HUES64 (cell line): ENCODE measurements at regions not wholly inside any gene's neighbourhood (a gene's known extent, or its start where the extent isn't known, plus 50 kb on each side); places are given as distances from the start of the nearest gene placed in this dataset.
A peak's percentile ranks its signal among the peaks of the same experiment; 100 is the strongest.
"Not testable (repeated sequence)": the region's sequence is repeated elsewhere in the genome, so short reads cannot be mapped to it uniquely, and the experiment has no call there.

Experiments
- H3K27ac ChIP-seq: 2 replicates; pipeline ENCODE4 v1.7.0; 2013; ENCODE audit warnings: low read depth, low read length, inconsistent platforms
- H3K27me3 ChIP-seq: 2 replicates; pipeline ENCODE4 v1.6.1; 2013; ENCODE audit warnings: mild to moderate bottlenecking, low read length; ENCODE audit not compliant: insufficient read depth
- H3K36me3 ChIP-seq: 2 replicates; pipeline ENCODE4 v1.6.1; 2013; ENCODE audit warnings: mild to moderate bottlenecking, low read length; ENCODE audit not compliant: insufficient read depth
- H3K4me1 ChIP-seq: 2 replicates; pipeline ENCODE4 v1.6.1; 2013; ENCODE audit warnings: mild to moderate bottlenecking, low read length, moderate library complexity; ENCODE audit not compliant: insufficient read depth
- H3K4me3 ChIP-seq: 2 replicates; pipeline ENCODE4 v1.5.1; 2013; ENCODE audit warnings: mild to moderate bottlenecking, low read length, moderate library complexity
- H3K9ac ChIP-seq: 2 replicates; pipeline ENCODE4 v1.6.1; 2013; ENCODE audit warnings: mild to moderate bottlenecking, low read depth, low read length
- H3K9me3 ChIP-seq: 2 replicates; pipeline ENCODE4 v1.6.1; 2013; ENCODE audit warnings: low read depth, low read length; ENCODE audit not compliant: insufficient read depth
- WGBS: fragments of 150-250, 120-280 bp; methylation state at CpG from one replicate; pipeline ENCODE4 v1.1.7; 2013; ENCODE audit warnings: missing lambda C conversion rate; 5-methylcytosine and 5-hydroxymethylcytosine counted together

GRCh38 chr4:86413426-86413825 lies 53.6 kb upstream of the MAPK10 start:
- not testable (repeated sequence) for H3K9ac ChIP-seq, H3K4me1 ChIP-seq, H3K36me3 ChIP-seq, H3K9me3 ChIP-seq, H3K4me3 ChIP-seq, H3K27ac ChIP-seq, H3K27me3 ChIP-seq
- 79% methylated on average over 5 of the region's 5 CpGs for WGBS

DNA sequence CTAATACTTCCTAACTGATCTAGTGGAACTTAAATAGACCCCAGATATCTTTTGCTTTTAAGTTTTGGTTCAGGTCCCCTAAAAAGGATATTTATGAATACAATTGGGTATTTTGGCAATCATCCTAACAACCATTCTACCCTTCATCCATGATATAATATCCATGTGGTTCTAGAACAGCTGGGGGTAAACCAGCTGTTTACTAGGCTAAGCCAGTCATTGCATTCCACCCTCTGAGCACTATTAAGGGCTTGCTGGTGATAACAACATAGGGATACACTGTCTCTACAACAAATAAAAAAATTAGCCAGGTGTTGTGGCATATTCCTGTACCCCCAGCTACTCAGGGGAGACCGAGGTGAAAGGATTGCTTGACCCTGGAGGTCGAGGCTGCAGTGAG lies 54.8 kb upstream of the MAPK10 start:
- Histone ChIP-seq H3K4me3 (no peak overlapping the region), H3K36me3 (no peaks in the 10 kb centered on the region), H3K4me1 (peaks cover 8% of the 10 kb centered on the region; the same call in 1 of the 2 replicates), H3K9me3 (no peaks in the 10 kb centered on the region), H3K27me3 (no peaks in the 10 kb centered on the region), H3K9ac (no peak overlapping the region), H3K27ac (no peak overlapping the region)
- 83% methylated on average over 2 of the region's 2 CpGs for WGBS

GRCh38 chr4:86416081-86416480 lies 56.2 kb upstream of the MAPK10 start:
- peaks cover 8% of the 10 kb centered on the region; the same call in 1 of the 2 replicates for H3K4me1 ChIP-seq
- H3K27ac ChIP-seq: no peak overlapping the region
- WGBS: 98% methylated on average over 3 of the region's 3 CpGs
- no peak overlapping the region for H3K4me3 ChIP-seq
- H3K36me3 ChIP-seq: no peaks in the 10 kb centered on the region
- no peak overlapping the region for H3K9ac ChIP-seq
- H3K27me3 ChIP-seq: no peaks in the 10 kb centered on the region
- no peaks in the 10 kb centered on the region for H3K9me3 ChIP-seq

DNA sequence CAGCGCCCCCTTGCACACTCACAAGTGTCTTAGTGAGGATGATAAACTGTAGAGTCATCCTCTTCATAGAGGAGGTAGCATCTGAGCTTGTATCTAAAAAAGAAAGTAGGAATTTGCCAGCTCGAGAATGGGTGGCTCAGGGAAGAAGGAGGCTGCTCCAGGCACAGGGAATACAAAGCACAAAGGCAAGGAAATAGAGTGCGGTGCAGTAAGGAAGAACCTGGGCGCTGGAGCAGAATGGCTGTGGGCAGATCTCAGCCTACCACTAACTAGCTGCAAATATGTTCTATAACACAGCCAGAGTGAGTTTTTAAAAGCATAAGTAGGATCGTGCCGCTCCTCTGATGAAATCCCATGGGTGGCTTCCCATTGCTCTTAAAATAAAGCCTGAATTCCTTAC lies 61.6 kb upstream of the MAPK10 start:
- Histone ChIP-seq H3K27me3 (no peaks in the 10 kb centered on the region), H3K27ac (no peak overlapping the region), H3K4me3 (no peak overlapping the region), H3K9ac (no peak overlapping the region), H3K9me3 (no peaks in the 10 kb centered on the region), H3K36me3 (no peaks in the 10 kb centered on the region), H3K4me1 (peaks cover 19% of the 10 kb centered on the region)
- 93% methylated on average over 6 of the region's 6 CpGs for WGBS

DNA sequence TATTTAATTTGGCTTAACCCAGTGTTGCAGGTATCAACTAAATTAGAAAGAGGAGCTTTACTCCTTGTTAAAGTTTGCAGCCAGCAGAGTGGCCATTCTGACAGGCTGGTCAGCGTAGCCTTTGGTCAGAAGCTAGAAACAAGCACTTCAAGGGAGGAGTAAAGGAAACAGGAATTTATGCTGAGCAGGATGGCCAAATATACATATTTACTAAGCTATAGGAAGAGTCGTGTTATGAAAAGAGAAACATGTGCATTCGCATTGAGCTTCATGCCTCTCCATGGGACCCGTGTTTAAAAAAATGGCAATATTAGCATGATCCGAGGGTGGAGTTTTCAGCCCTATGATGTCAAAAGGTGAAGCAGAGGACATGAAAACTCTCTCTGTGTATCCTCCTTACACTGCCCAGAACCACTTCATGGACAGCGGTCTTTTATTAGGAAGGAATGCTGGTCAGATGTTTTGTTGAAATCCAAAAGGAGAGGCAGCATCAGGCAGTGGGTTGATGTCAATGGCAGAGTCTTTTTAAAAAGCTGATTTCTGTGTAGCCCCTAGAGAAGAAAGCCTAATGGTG lies 71.8 kb upstream of the MAPK10 start:
- Histone ChIP-seq H3K9me3 (no peaks in the 10 kb centered on the region), H3K4me1 (peaks cover 16% of the 10 kb centered on the region; the same call in 1 of the 2 replicates), H3K9ac (no peak overlapping the region), H3K27ac (no peak overlapping the region), H3K36me3 (no peaks in the 10 kb centered on the region), H3K27me3 (no peaks in the 10 kb centered on the region), H3K4me3 (no peak overlapping the region)
- WGBS: 96% methylated on average over 6 of the region's 6 CpGs

- Histone ChIP-seq H3K36me3 (no peaks in the 10 kb centered on the region), H3K27me3 (no peaks in the 10 kb centered on the region), H3K4me3 (no peak overlapping the region), H3K27ac (peak overlapping the region; percentile 76; the same call in 1 of the 2 replicates), H3K4me1 (peaks cover 16% of the 10 kb centered on the region; the same call in 1 of the 2 replicates), H3K9ac (no peak overlapping the region), H3K9me3 (no peaks in the 10 kb centered on the region)
Measured at GRCh38 chr4:86432559-86433134, 72.8 kb upstream of the MAPK10 start.

GRCh38 chr4:86439293-86439692 lies 79.4 kb upstream of the MAPK10 start:
- Histone ChIP-seq H3K27me3 (no peaks in the 10 kb centered on the region), H3K9ac (no peak overlapping the region), H3K36me3 (peaks cover under 1% of the 10 kb centered on the region; the same call in 1 of the 2 replicates), H3K4me3 (no peak overlapping the region), H3K9me3 (peaks cover 11% of the 10 kb centered on the region; the same call in 1 of the 2 replicates), H3K4me1 (peaks cover 30% of the 10 kb centered on the region), H3K27ac (no peak overlapping the region)
- WGBS: 100% methylated on average over 2 of the region's 2 CpGs

DNA sequence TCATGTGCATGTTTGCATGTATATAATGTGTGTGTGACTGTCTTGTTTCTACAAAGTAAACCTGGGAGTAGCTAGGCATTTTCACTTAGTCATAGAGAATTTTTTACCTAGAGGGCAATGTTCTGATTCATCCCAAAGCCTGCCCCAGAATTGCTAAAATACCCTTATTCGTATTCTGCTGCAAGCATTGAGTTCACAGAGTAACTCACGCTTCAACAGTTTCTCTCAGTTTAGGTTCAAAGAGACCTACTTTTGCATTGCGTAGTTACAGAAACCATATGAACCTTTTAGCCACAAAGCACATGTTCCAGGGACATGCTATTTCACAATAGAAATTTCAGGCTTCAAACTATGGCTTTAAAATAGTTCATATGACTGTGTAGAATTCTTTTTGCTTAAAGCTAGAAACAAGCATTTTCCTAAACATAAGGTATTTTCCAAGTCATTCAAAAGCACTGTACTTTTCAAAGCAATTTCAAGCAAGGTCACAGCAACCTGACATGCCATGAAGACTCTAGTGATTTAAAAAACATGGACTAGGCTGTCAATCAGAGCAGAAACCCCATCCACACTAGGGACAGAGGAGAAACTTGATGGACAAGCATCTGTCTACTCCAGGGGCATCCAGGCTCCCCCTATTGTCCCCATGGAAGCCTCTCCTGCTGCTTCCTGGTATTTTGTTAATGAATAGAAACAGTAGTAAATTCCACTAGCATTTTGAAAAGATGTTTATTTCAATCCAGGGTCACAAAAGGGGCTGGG lies 81.5 kb upstream of the MAPK10 start:
- no peak overlapping the region; the same call in 1 of the 2 replicates for H3K4me3 ChIP-seq
- H3K9me3 ChIP-seq: peaks cover 14% of the 10 kb centered on the region; the same call in 1 of the 2 replicates
- no peaks in the 10 kb centered on the region for H3K27me3 ChIP-seq
- WGBS: 43% methylated on average over 3 of the region's 3 CpGs
- peak overlapping the region; percentile 62 for H3K27ac ChIP-seq
- 0 out of 2 replicates have a peak overlapping the region, but pooled peaks have one; percentile 2 for H3K9ac ChIP-seq
- peaks cover 2% of the 10 kb centered on the region; the same call in 1 of the 2 replicates for H3K36me3 ChIP-seq
- H3K4me1 ChIP-seq: peaks cover 30% of the 10 kb centered on the region

- no peaks in the 10 kb centered on the region for H3K27me3 ChIP-seq
- H3K9me3 ChIP-seq: peaks cover 14% of the 10 kb centered on the region; the same call in 1 of the 2 replicates
- H3K27ac ChIP-seq: 0 out of 2 replicates have a peak overlapping the region, but pooled peaks have one; percentile 26
- peaks cover 2% of the 10 kb centered on the region; the same call in 1 of the 2 replicates for H3K36me3 ChIP-seq
- no peak overlapping the region for H3K9ac ChIP-seq
- H3K4me3 ChIP-seq: no peak overlapping the region
- H3K4me1 ChIP-seq: peaks cover 30% of the 10 kb centered on the region
Measured at GRCh38 chr4:86442881-86443280, 83.0 kb upstream of the MAPK10 start.

GRCh38 chr4:86443495-86443894 lies 83.6 kb upstream of the MAPK10 start:
- 80% methylated on average over 8 of the region's 8 CpGs for WGBS
- no peak overlapping the region for H3K27ac ChIP-seq
- H3K4me3 ChIP-seq: no peak overlapping the region
- peaks cover 20% of the 10 kb centered on the region; the same call in 1 of the 2 replicates for H3K9me3 ChIP-seq
- H3K36me3 ChIP-seq: peaks cover 2% of the 10 kb centered on the region; the same call in 1 of the 2 replicates
- H3K27me3 ChIP-seq: no peaks in the 10 kb centered on the region
- H3K9ac ChIP-seq: no peak overlapping the region
- peaks cover 31% of the 10 kb centered on the region for H3K4me1 ChIP-seq

DNA sequence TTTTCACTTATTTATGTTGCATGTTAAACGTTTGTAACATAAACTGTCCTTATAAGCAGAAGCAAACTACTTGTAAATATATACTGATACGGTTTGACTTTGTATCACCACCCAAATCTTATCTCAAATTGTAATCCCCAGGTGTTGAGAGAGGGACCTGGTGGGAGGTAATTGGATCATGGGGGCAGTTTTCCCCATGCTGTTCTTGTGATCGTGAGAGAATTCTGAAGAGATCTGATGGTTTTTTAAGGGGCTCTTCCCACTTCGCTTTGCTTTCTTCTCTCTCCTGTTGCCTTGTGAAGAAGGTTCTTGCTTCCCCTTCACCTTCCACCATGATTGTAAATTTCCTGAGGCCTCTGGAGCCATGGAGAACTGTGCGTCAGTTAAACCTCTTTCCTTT lies 87.1 kb upstream of the MAPK10 start:
- H3K36me3 ChIP-seq: peaks cover 2% of the 10 kb centered on the region; the same call in 1 of the 2 replicates
- no peak overlapping the region for H3K9ac ChIP-seq
- H3K27me3 ChIP-seq: no peaks in the 10 kb centered on the region
- H3K9me3 ChIP-seq: peaks cover 16% of the 10 kb centered on the region; the same call in 1 of the 2 replicates
- no peak overlapping the region for H3K4me3 ChIP-seq
- H3K27ac ChIP-seq: no peak overlapping the region
- peaks cover 49% of the 10 kb centered on the region for H3K4me1 ChIP-seq
- 85% methylated on average over 3 of the region's 5 CpGs for WGBS
